GM18511 (cell line): ENCODE measurements at regions not wholly inside any gene's neighbourhood (a gene's known extent, or its start where the extent isn't known, plus 50 kb on each side); places are given as distances from the start of the nearest gene placed in this dataset.

Source experiments
- ATAC-seq: cut with Tn5 transposase; IDR thresholded peaks from one replicate; pipeline ENCODE4 v1.9.1; 2021; ENCODE audit warnings: mild to moderate bottlenecking, moderate library complexity; ENCODE audit not compliant: unreplicated experiment

GRCh38 chr6:90650041-90650940 lies 63.4 kb upstream of the MAP3K7 start:
- no peak for ATAC-seq

- ATAC-seq = no peak
Measured at GRCh38 chr6:90648873-90649272, 62.0 kb upstream of the MAP3K7 start.

- no peak for ATAC-seq
Measured at GRCh38 chr6:90646940-90647339, 60.1 kb upstream of the MAP3K7 start.

- ATAC-seq = no peak
Measured at GRCh38 chr6:90645634-90646033, 58.8 kb upstream of the MAP3K7 start.

- no peak for ATAC-seq
Measured at GRCh38 chr6:90644492-90644891, 57.6 kb upstream of the MAP3K7 start.

- ATAC-seq = no peak
Measured at GRCh38 chr6:90643381-90643780, 56.5 kb upstream of the MAP3K7 start.

- ATAC-seq = no peak
Measured at GRCh38 chr6:90637320-90637719, 50.4 kb upstream of the MAP3K7 start.
